OCI-LY1 (cell line): ENCODE measurements at regions not wholly inside any gene's neighbourhood (a gene's known extent, or its start where the extent isn't known, plus 50 kb on each side); places are given as distances from the start of the nearest gene placed in this dataset.

Experiments used
- H2AFZ ChIP-seq: fragments of 200-600 bp; sonication (generic), shearing (Covaris generic); 2 replicates; pipeline ENCODE4 v1.6.0; 2014; ENCODE audit warnings: antibody characterized with exemption, mild to moderate bottlenecking, low read length
- H3F3A ChIP-seq: fragments of 200-600 bp; sonication (generic), shearing (Covaris generic); 2 replicates; pipeline ENCODE4 v1.6.0; 2014; ENCODE audit warnings: mild to moderate bottlenecking, antibody characterized with exemption, low read length, moderate library complexity; ENCODE audit not compliant: insufficient read depth
- H3K27ac ChIP-seq: fragments of 200-600 bp; sonication (generic); 2 replicates; pipeline ENCODE4 v1.5.1; 2014; ENCODE audit warnings: low read length, mixed run types, mild to moderate bottlenecking, low read depth; ENCODE audit not compliant: poor library complexity, severe bottlenecking
- H3K27me3 ChIP-seq: fragments of 200-600 bp; sonication (generic); 2 replicates; pipeline ENCODE4 v1.6.0; 2014; ENCODE audit warnings: antibody characterized with exemption, mild to moderate bottlenecking, low read length, moderate library complexity; ENCODE audit not compliant: insufficient read depth
- H3K36me3 ChIP-seq: fragments of 200-600 bp; sonication (generic); 2 replicates; pipeline ENCODE4 v1.6.1; 2014; ENCODE audit warnings: mild to moderate bottlenecking, antibody characterized with exemption, low read length, moderate library complexity, mixed read lengths; ENCODE audit not compliant: insufficient read depth
- H3K4me1 ChIP-seq: fragments of 200-600 bp; sonication (generic); 2 replicates; pipeline ENCODE4 v1.5.1; 2014; ENCODE audit warnings: mild to moderate bottlenecking, low read length, moderate library complexity; ENCODE audit not compliant: insufficient read depth, severe bottlenecking
- H3K4me2 ChIP-seq: fragments of 200-600 bp; sonication (generic), shearing (Covaris generic); 2 replicates; pipeline ENCODE4 v1.6.1; 2014; ENCODE audit warnings: low read length
- H3K4me3 ChIP-seq: fragments of 200-600 bp; sonication (generic); 2 replicates; pipeline ENCODE4 v1.5.1; 2014; ENCODE audit warnings: low read length, low read depth, mild to moderate bottlenecking, mixed read lengths; ENCODE audit not compliant: poor library complexity, severe bottlenecking
- H3K79me2 ChIP-seq: fragments of 200-600 bp; shearing (Covaris generic); 2 replicates; pipeline ENCODE4 v1.6.1; 2016; ENCODE audit warnings: mixed run types, low read length, mixed read lengths; ENCODE audit not compliant: insufficient read depth
- H3K9ac ChIP-seq: fragments of 200-600 bp; sonication (generic), shearing (Covaris generic); 2 replicates; pipeline ENCODE4 v1.6.1; 2014; ENCODE audit warnings: mild to moderate bottlenecking, low read length, mixed read lengths
- H3K9me2 ChIP-seq: fragments of 200-600 bp; sonication (generic), shearing (Covaris generic); 2 replicates; pipeline ENCODE4 v1.6.1; 2014; ENCODE audit warnings: low read depth, mild to moderate bottlenecking, low read length, mixed read lengths
- H3K9me3 ChIP-seq: fragments of 200-600 bp; shearing (Covaris generic); 2 replicates; pipeline ENCODE4 v1.6.1; 2014; ENCODE audit warnings: low read length, mixed read lengths
- H4K20me1 ChIP-seq: fragments of 200-600 bp; sonication (generic), shearing (Covaris generic); 2 replicates; pipeline ENCODE4 v1.6.0; 2016; ENCODE audit warnings: mild to moderate bottlenecking, low read length; ENCODE audit not compliant: insufficient read depth
- EZH2 ChIP-seq: fragments of 200-600 bp; sonication (generic), shearing (Covaris generic); IDR thresholded peaks from 2 replicates; pipeline ENCODE4 v1.8.0; 2017; ENCODE audit warnings: borderline replicate concordance, mixed run types, mild to moderate bottlenecking, antibody characterized with exemption, low read length, moderate library complexity, mixed read lengths
- TF ChIP-seq, protein P1 (sequence below): fragments of 200-600 bp; sonication (generic), shearing (Covaris generic); IDR thresholded peaks from 2 replicates; pipeline ENCODE4 v1.5.1; 2017; ENCODE audit warnings: mild to moderate bottlenecking, antibody characterized with exemption, low read length, moderate library complexity, mixed read lengths

DNA sequence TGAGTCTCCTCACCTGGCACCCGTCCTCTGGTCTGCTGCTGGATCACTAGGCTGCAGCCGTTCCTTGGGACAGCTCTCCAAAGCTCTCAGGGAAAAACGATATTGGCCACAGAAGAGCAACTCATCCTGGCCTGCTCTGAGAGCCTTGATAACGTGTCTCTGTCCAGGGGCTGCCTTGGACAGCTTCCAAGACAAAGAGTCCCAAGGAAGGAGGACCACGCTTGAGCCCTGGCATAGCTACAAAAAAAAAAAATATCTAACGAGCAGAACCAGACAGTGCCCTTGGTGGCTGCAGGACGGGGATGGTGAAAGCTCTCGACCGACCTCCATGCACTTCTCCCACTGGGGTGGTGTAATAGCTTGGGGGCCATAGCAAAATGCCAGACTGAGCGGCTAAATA lies 589.6 kb downstream of the NPHP4 start:
- no peaks in the 10 kb centered on the region for H3K9me3 ChIP-seq
- H2AFZ ChIP-seq = no peak overlapping the region
- H3F3A ChIP-seq = no peaks in the 10 kb centered on the region
- no peaks in the 10 kb centered on the region for H3K27me3 ChIP-seq
- no peak overlapping the region for H3K4me2 ChIP-seq
- no peak for TF ChIP-seq EZH2
- TF ChIP-seq, protein P1, sequence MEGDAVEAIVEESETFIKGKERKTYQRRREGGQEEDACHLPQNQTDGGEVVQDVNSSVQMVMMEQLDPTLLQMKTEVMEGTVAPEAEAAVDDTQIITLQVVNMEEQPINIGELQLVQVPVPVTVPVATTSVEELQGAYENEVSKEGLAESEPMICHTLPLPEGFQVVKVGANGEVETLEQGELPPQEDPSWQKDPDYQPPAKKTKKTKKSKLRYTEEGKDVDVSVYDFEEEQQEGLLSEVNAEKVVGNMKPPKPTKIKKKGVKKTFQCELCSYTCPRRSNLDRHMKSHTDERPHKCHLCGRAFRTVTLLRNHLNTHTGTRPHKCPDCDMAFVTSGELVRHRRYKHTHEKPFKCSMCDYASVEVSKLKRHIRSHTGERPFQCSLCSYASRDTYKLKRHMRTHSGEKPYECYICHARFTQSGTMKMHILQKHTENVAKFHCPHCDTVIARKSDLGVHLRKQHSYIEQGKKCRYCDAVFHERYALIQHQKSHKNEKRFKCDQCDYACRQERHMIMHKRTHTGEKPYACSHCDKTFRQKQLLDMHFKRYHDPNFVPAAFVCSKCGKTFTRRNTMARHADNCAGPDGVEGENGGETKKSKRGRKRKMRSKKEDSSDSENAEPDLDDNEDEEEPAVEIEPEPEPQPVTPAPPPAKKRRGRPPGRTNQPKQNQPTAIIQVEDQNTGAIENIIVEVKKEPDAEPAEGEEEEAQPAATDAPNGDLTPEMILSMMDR = no peak
- H3K4me1 ChIP-seq = no peaks in the 10 kb centered on the region
- H3K4me3 ChIP-seq = no peak overlapping the region
- H3K9ac ChIP-seq = no peak overlapping the region
- no peaks in the 10 kb centered on the region for H3K36me3 ChIP-seq
- no peaks in the 10 kb centered on the region for H3K79me2 ChIP-seq
- no peaks in the 10 kb centered on the region for H4K20me1 ChIP-seq
- H3K9me2 ChIP-seq = no peaks in the 10 kb centered on the region
- no peak overlapping the region for H3K27ac ChIP-seq

- no peak for TF ChIP-seq EZH2
- TF ChIP-seq, protein P1 = no peak
- Histone ChIP-seq H3K9me3 (no peaks in the 10 kb centered on the region), H3K4me3 (no peak overlapping the region), H3K4me1 (no peaks in the 10 kb centered on the region), H3K27ac (no peak overlapping the region), H2AFZ (no peak overlapping the region), H3K36me3 (no peaks in the 10 kb centered on the region), H3K4me2 (no peak overlapping the region), H3K9me2 (no peaks in the 10 kb centered on the region), H4K20me1 (no peaks in the 10 kb centered on the region), H3F3A (no peaks in the 10 kb centered on the region), H3K79me2 (no peaks in the 10 kb centered on the region), H3K9ac (no peak overlapping the region), H3K27me3 (peaks cover 3% of the 10 kb centered on the region; the same call in 1 of the 2 replicates)
Measured at GRCh38 chr1:5399771-5400170, 592.5 kb downstream of the NPHP4 start.

DNA sequence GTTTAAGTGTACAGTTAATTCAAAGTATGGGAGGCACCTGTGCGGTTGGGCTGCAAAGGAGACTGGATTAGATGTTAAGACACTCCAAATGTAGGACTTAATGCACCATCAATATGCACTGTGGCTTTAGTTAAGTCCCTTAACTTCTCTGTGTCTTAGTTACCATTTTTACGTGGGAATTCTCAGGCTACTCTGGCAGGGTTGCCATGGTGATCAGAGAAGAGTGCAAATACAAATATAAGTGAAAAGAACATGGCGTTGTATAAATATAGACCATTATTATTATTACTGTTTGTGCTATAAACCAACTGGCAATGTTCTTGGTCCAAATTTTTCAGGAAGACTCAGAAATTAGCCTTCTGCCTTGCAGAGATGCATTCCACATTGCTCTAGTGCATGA lies 595.6 kb downstream of the NPHP4 start:
- Histone ChIP-seq H3K9ac (no peak overlapping the region), H2AFZ (no peak overlapping the region), H3K79me2 (no peaks in the 10 kb centered on the region), H3F3A (no peaks in the 10 kb centered on the region), H3K36me3 (no peaks in the 10 kb centered on the region), H3K9me2 (no peaks in the 10 kb centered on the region), H3K27me3 (peaks cover 3% of the 10 kb centered on the region; the same call in 1 of the 2 replicates), H4K20me1 (no peaks in the 10 kb centered on the region), H3K4me1 (no peaks in the 10 kb centered on the region), H3K4me2 (no peak overlapping the region), H3K9me3 (no peaks in the 10 kb centered on the region), H3K27ac (no peak overlapping the region), H3K4me3 (no peak overlapping the region)
- no peak for TF ChIP-seq EZH2
- TF ChIP-seq, protein P1 = no peak
